ENCODE measurements at regions not wholly inside any gene's neighbourhood (a gene's known extent, or its start where the extent isn't known, plus 50 kb on each side); places are given as distances from the start of the nearest gene placed in this dataset.

GRCh38 chr15:94175420-94175819 is 55.9 kb upstream of the MCTP2 start:
- no peak overlapping the region for H2AFZ ChIP-seq (ENCODE audit: low read length)
- FAIRE-seq (no peak), DNase-seq (ENCODE audit: low read depth in 1 of 2, low spot score in 2 of 2) (no peak)
- no peaks in the 10 kb centered on the region for H3K27me3 ChIP-seq (replicated peaks in 1 of 4; ENCODE audit: control insufficient read depth in 3 of 4, extremely low read depth in 1 of 4, insufficient read depth in 3 of 4, low read length in 3 of 4)
- H3K56ac ChIP-seq (replicated peaks; ENCODE audit: insufficient read length, low read depth, low read length) = no peak overlapping the region
- no peak overlapping the region for H4K91ac ChIP-seq (replicated peaks; ENCODE audit: insufficient read length, low read length)
- H2BK15ac ChIP-seq (ENCODE audit: low read length) = no peak overlapping the region
- no peak overlapping the region for H2BK120ac ChIP-seq (replicated peaks; ENCODE audit: low read depth, low read length)
- H4K20me1 ChIP-seq (replicated peaks in 1 of 2; ENCODE audit: control insufficient read depth in 1 of 2, insufficient read depth in 2 of 2, low read length in 2 of 2) = no peaks in the 10 kb centered on the region
- no peak overlapping the region for H3K4me3 ChIP-seq (ENCODE audit: extremely low read depth in 1 of 4, insufficient read depth in 2 of 4, low read depth in 3 of 4, low read length in 4 of 4)
- H3K27ac ChIP-seq (ENCODE audit: low read depth, low read length) = no peak overlapping the region
- no peaks in the 10 kb centered on the region for H3K9me3 ChIP-seq (ENCODE audit: insufficient read depth in 2 of 2, low read depth in 1 of 2, low read length in 1 of 2)
- no peak overlapping the region for H3K18ac ChIP-seq (ENCODE audit: extremely low read depth, low read length)
- H3K4ac ChIP-seq (replicated peaks; ENCODE audit: insufficient read length, low read depth, low read length) = no peak overlapping the region
- no peaks in the 10 kb centered on the region for H3K79me2 ChIP-seq (ENCODE audit: control insufficient read depth in 1 of 2, insufficient read depth in 2 of 2, low read length in 2 of 2)
- H3K79me1 ChIP-seq (ENCODE audit: low read depth, low read length) = no peaks in the 10 kb centered on the region
- H2BK5ac ChIP-seq (ENCODE audit: low read depth, low read length) = no peak overlapping the region
- H2BK20ac ChIP-seq (ENCODE audit: low read length) = no peak overlapping the region
- no peaks in the 10 kb centered on the region for H3K4me1 ChIP-seq (replicated peaks in 1 of 4; ENCODE audit: control insufficient read depth in 3 of 4, insufficient read depth in 4 of 4, low read length in 3 of 4)
- no peak overlapping the region for H3K14ac ChIP-seq (ENCODE audit: insufficient read length)
- H3K23me2 ChIP-seq (ENCODE audit: low read depth, low read length) = no peaks in the 10 kb centered on the region
- POLR2A ChIA-PET (ENCODE audit: partially characterized antibody) = no interaction called here
- H3K9ac ChIP-seq (replicated peaks in 1 of 4; ENCODE audit: extremely low read depth in 1 of 4, low read depth in 3 of 4, low read length in 3 of 4) = no peak overlapping the region
- no peak overlapping the region for H4K5ac ChIP-seq (ENCODE audit: insufficient read length, low read depth, low read length)
- H2AK5ac ChIP-seq (ENCODE audit: low read depth, low read length) = no peak overlapping the region
- no peak overlapping the region for H2BK12ac ChIP-seq (ENCODE audit: low read depth, low read length)
- WGBS, 2 experiments (ENCODE audit: extremely low coverage in 1 of 2, insufficient coverage in 1 of 2, insufficient read length in 1 of 2, insufficient replicate concordance in 2 of 2, low coverage in 1 of 2, low lambda C conversion rate in 2 of 2, missing lambda C conversion rate in 1 of 2) = 68% methylated on average over 1 of the region's 1 CpG; no CpG with 5 or more reads in 1 of the 2 experiments
- no peak overlapping the region for H4K8ac ChIP-seq (ENCODE audit: extremely low read depth, insufficient read depth, low read length)
- H3K4me2 ChIP-seq (ENCODE audit: insufficient read depth in 1 of 2, low read depth in 2 of 2, low read length in 2 of 2) = no peak overlapping the region
- CTCF ChIA-PET (ENCODE audit: partially characterized antibody) = interaction anchor here (2.1 to 3.6 kb wide), 2 partner anchors 11 to 148 kb away, joined by 8 to 22 read pairs; no protein-coding TSS in a partner anchor
- no peak overlapping the region for H3K23ac ChIP-seq (ENCODE audit: insufficient read length)
- H3K36me3 ChIP-seq (ENCODE audit: control insufficient read depth in 2 of 4, insufficient read depth in 4 of 4, low read length in 3 of 4) = no peaks in the 10 kb centered on the region
- TF ChIP-seq JUN (IDR thresholded peaks at IDR 0.05; ENCODE audit: low read depth, low read length) = no peak

Measured in H1 (cell line).